ENCODE measurements at regions not wholly inside any gene's neighbourhood (a gene's known extent, or its start where the extent isn't known, plus 50 kb on each side); places are given as distances from the start of the nearest gene placed in this dataset.

DNA sequence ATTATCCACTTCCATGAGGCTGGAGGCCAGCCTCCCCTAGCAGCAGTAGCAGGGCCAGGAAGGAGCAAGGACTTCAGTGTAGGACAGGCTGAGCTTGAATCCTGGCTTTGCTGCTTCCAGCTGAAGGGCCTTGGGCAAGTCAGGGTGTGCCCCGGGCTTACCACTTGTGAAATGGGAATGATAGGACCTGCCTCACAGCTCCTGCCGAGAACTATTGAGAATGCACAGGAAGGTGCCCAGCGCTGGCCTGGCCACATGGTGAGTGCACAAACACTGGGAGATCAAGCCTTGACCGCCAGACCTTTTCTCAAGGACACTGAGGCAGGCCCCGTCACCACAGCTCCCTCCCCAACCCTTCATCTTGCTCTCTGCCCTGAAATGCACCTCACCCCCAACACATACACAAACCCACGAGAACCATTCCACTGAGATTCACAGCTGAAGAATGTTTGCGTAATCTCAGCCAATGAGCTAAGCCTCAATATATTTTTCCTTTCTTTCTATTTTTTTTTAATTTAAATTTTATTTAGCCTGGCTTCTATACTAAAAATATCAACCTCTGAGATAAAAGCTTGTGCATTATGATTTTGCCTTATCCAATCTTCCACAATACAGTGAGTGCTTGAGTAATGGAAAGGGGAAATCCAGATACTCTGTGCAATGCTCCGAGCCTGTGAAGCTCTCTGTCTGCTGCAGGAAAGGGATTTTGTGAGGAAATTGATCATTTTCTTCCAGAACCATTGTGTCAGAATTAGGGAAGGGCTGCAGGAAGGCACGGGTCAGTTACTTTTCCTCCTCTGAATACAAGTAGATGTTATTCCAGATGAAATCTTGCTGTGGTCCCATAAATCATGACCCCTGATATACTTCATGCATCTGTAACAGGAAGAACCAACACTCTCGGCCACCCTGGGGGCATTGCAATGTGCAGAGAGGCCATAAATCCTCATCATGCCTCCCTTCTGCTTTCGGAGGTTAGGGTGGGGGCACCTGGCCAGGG lies 193.9 kb downstream of the TLE3 start:
- H3K9me3 Mint-ChIP-seq, result no peaks in the 10 kb centered on the region
- Histone ChIP-seq H3K36me3 (ENCODE audit: control insufficient read depth, insufficient read depth, low read length) (no peaks in the 10 kb centered on the region), H3K9me3 (ENCODE audit: control insufficient read depth, insufficient read depth, low read length) (no peaks in the 10 kb centered on the region), H3K4me3 (ENCODE audit: low read length) (no peak overlapping the region), H3K27me3 (ENCODE audit: control insufficient read depth, insufficient read depth, low read length) (no peaks in the 10 kb centered on the region), H3K4me1 (ENCODE audit: control insufficient read depth, insufficient read depth, low read length) (no peaks in the 10 kb centered on the region), H3K27ac (ENCODE audit: low read length) (no peak overlapping the region)
- TF ChIP-seq, protein P1, sequence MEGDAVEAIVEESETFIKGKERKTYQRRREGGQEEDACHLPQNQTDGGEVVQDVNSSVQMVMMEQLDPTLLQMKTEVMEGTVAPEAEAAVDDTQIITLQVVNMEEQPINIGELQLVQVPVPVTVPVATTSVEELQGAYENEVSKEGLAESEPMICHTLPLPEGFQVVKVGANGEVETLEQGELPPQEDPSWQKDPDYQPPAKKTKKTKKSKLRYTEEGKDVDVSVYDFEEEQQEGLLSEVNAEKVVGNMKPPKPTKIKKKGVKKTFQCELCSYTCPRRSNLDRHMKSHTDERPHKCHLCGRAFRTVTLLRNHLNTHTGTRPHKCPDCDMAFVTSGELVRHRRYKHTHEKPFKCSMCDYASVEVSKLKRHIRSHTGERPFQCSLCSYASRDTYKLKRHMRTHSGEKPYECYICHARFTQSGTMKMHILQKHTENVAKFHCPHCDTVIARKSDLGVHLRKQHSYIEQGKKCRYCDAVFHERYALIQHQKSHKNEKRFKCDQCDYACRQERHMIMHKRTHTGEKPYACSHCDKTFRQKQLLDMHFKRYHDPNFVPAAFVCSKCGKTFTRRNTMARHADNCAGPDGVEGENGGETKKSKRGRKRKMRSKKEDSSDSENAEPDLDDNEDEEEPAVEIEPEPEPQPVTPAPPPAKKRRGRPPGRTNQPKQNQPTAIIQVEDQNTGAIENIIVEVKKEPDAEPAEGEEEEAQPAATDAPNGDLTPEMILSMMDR (IDR thresholded peaks at IDR 0.05), result no peak
- H3K27ac Mint-ChIP-seq, result no peak overlapping the region
- WGBS (ENCODE audit: insufficient coverage), result 73% methylated on average over 11 of the region's 11 CpGs
- H3K27me3 Mint-ChIP-seq (ENCODE audit: low read depth in 2 of 2), result peaks cover 0 to 5% of the 10 kb centered on the region in 2 donors
- no peaks in the 10 kb centered on the region for H3K36me3 Mint-ChIP-seq
- H3K4me1 Mint-ChIP-seq, result no peaks in the 10 kb centered on the region
- intact Hi-C loops (cut with micrococcal nuclease), result no loop called here
- H3K4me3 Mint-ChIP-seq, result no peak overlapping the region
- ATAC-seq (no peak), DNase-seq (no peak)

DNA sequence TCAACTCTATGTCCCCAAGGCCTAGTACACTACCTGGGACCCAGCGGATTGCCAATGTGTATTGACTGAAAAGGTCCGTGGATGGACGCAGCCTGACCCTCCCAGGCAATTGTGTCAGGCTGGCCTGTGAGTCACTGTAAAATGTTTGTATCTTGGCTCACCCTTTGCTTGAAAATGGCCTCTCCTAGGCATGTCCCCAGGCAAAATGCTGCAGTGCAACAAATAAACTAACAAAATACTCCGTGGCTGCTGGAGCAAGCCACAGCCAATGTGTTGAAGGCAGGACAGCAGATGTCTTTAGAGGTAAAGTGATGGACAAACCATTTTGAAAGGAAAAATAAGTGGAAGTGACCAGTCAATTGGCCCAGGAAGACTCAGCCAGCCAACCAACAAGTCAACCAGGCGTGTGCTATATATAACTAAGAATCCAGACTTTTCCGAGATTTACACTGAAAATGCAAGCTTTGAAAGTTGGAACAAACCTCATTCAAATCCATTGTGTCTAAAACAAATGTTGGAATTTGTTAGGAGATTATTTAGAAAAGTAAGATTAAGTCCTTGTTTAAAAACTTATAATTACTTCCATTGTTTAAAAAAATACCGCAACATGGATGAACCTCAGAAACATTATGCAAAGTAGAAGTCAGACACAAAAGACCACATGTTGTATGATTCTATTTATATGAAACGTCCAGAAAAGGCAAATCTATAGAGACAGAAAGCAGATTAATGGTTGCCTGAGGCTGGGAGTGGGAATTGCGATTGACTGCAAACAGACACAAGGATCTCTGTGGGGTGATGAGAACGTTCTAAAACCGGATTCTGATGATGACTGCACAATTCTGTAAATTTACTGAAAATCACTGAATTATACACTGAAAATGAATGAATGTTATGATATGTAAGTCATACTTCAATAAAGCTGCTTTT lies 191.2 kb downstream of the TLE3 start:
- H3K27me3 Mint-ChIP-seq (ENCODE audit: low read depth in 2 of 2), result peaks cover 0 to 8% of the 10 kb centered on the region in 2 donors
- no peaks in the 10 kb centered on the region for H3K36me3 Mint-ChIP-seq
- no peaks in the 10 kb centered on the region for H3K9me3 ChIP-seq (ENCODE audit: control insufficient read depth, insufficient read depth, low read length)
- no peak overlapping the region for H3K4me3 ChIP-seq (ENCODE audit: low read length)
- H3K36me3 ChIP-seq (ENCODE audit: control insufficient read depth, insufficient read depth, low read length), result no peaks in the 10 kb centered on the region
- H3K9me3 Mint-ChIP-seq, result no peaks in the 10 kb centered on the region
- H3K27me3 ChIP-seq (ENCODE audit: control insufficient read depth, insufficient read depth, low read length), result no peaks in the 10 kb centered on the region
- TF ChIP-seq, protein P1 (IDR thresholded peaks at IDR 0.05), result no peak
- H3K4me1 Mint-ChIP-seq, result no peaks in the 10 kb centered on the region
- no peaks in the 10 kb centered on the region for H3K4me1 ChIP-seq (ENCODE audit: control insufficient read depth, insufficient read depth, low read length)
- 85% methylated on average over 10 of the region's 11 CpGs for WGBS (ENCODE audit: insufficient coverage)
- H3K27ac ChIP-seq (ENCODE audit: low read length), result no peak overlapping the region
- DNase-seq, result no peak
- intact Hi-C loops (cut with micrococcal nuclease), result no loop called here
- ATAC-seq, result no peak
- H3K4me3 Mint-ChIP-seq, result no peak overlapping the region
- no peak overlapping the region for H3K27ac Mint-ChIP-seq

DNA sequence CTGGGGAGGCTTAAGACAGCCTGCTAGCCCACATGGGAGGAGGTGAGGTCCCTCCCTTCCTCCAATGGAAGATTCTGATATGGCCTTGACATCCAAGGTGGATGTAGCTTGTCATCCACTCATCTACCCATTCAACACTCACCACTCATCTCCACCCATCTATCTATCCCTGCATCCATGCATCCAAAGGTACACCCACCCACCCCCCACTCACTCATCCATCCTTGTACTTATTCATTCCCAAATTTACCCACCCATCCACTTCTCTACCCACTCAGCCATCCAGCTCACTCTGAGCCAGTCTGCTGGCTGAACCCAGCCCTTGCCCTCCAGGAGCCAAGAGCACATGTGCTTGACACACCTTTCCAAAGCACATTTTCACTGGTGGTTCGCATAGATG lies 189.7 kb downstream of the TLE3 start:
- Histone ChIP-seq H3K36me3 (ENCODE audit: control insufficient read depth, insufficient read depth, low read length) (no peaks in the 10 kb centered on the region), H3K4me3 (ENCODE audit: low read length) (no peak overlapping the region), H3K4me1 (ENCODE audit: control insufficient read depth, insufficient read depth, low read length) (no peaks in the 10 kb centered on the region), H3K27ac (ENCODE audit: low read length) (no peak overlapping the region), H3K27me3 (ENCODE audit: control insufficient read depth, insufficient read depth, low read length) (no peaks in the 10 kb centered on the region), H3K9me3 (ENCODE audit: control insufficient read depth, insufficient read depth, low read length) (no peaks in the 10 kb centered on the region)
- intact Hi-C loops (cut with micrococcal nuclease), result no loop called here
- Mint-ChIP-seq H3K27me3 (ENCODE audit: low read depth in 2 of 2) (peaks cover 0 to 8% of the 10 kb centered on the region in 2 donors), H3K9me3 (no peaks in the 10 kb centered on the region), H3K36me3 (no peaks in the 10 kb centered on the region), H3K27ac (no peak overlapping the region), H3K4me3 (no peak overlapping the region), H3K4me1 (no peaks in the 10 kb centered on the region)
- DNase-seq (no peak), ATAC-seq (no peak)
- 91% methylated on average over 1 of the region's 1 CpG for WGBS (ENCODE audit: insufficient coverage)
- TF ChIP-seq, protein P1 (IDR thresholded peaks at IDR 0.05), result no peak
